K562 (cell line): ENCODE measurements at regions not wholly inside any gene's neighbourhood (a gene's known extent, or its start where the extent isn't known, plus 50 kb on each side); places are given as distances from the start of the nearest gene placed in this dataset.

ENCODE experiments used
- ATAC-seq: fragments of 200-7000 bp; cut with Tn5 transposase; 3 replicates; pipeline ENCODE4 v1.9.1; 2020; ENCODE audit warnings: moderate library complexity
- BruUV-seq: library from RNA; stranded (reverse); fragments of 400-500 nt; replicated peaks from 2 replicates; lab custom pipeline; 2021; lab: Mats Ljungman, UMichigan
- CTCF ChIA-PET: fragments of 300-600 bp; formaldehyde crosslinking; extraction: SDS; loops from one replicate; lab custom pipeline; 2021; ENCODE audit warnings: low intra/inter-chr PET ratio; lab: Yijun Ruan, JAX
- POLR2A ChIA-PET: fragments of 300-600, 350-650 bp; sonication (Branson Sonifier 250); formaldehyde crosslinking; extraction: SDS; loops from one replicate; lab custom pipeline; 2021; ENCODE audit warnings: antibody characterized with exemption, inconsistent platforms; lab: Yijun Ruan, JAX
- DNase-seq, 4 experiments: peaks; one replicate each; pipeline versions ENCODE4 v3.0.0 to v3.0.0-alpha.2; 2011 to 2018; ENCODE audit warnings: low spot score in 3 of 4, mixed read lengths in 3 of 4; ENCODE audit errors: extremely low read depth in 1 of 4
- FAIRE-seq: peaks from 2 replicates; lab custom pipeline; 2011; peaks lifted over from hg19 to GRCh38; lab: Jason Lieb, UNC
- H2AFZ ChIP-seq: 2 replicates; pipeline ENCODE4 v1.6.0; 2011; ENCODE audit warnings: low read depth, low read length, control low read depth, inconsistent platforms
- H3K27ac ChIP-seq: fragments of 200-600 bp; 3 replicates; pipeline ENCODE4 v1.8.0; 2011; ENCODE audit warnings: low read depth, mild to moderate bottlenecking, control low read depth, inconsistent platforms, low read length, moderate library complexity, mixed read lengths; ENCODE audit errors: extremely low read depth
- H3K27me3 ChIP-seq, 2 experiments: fragments of 300-600 bp in 1 of 2; 2 replicates in 1 of 2; 3 replicates in 1 of 2; pipeline versions ENCODE4 v1.6.0 to v1.8.0; 2011; ENCODE audit warnings: inconsistent platforms in 2 of 2, low read length in 2 of 2, mild to moderate bottlenecking in 1 of 2, mixed read lengths in 1 of 2, moderate library complexity in 1 of 2; ENCODE audit not compliant: control insufficient read depth in 2 of 2, insufficient read depth in 2 of 2
- H3K36me3 ChIP-seq: fragments of 300-600 bp; 3 replicates; pipeline ENCODE4 v1.8.0; 2011; ENCODE audit warnings: mild to moderate bottlenecking, low read length, inconsistent platforms; ENCODE audit not compliant: control insufficient read depth, insufficient read depth
- H3K4me1 ChIP-seq, 2 experiments: fragments of 200-600 bp in 1 of 2; replicated peaks in 1 of 2; 2 replicates in 1 of 2; 3 replicates in 1 of 2; pipeline versions ENCODE4 v1.5.1 to v1.8.0; 2011; ENCODE audit warnings: inconsistent platforms in 2 of 2, low read length in 2 of 2, mild to moderate bottlenecking in 1 of 2, mixed read lengths in 1 of 2, moderate library complexity in 1 of 2; ENCODE audit not compliant: control insufficient read depth in 2 of 2, insufficient read depth in 2 of 2
- H3K4me2 ChIP-seq: 2 replicates; pipeline ENCODE4 v1.6.1; 2011; ENCODE audit warnings: low read length, control low read depth, inconsistent platforms, mixed read lengths; ENCODE audit not compliant: insufficient read depth
- H3K4me3 ChIP-seq: fragments of 200-600 bp; sonication (generic), shearing (Covaris generic); 2 replicates; pipeline ENCODE4 v1.5.1; 2016; ENCODE audit warnings: control low read depth, inconsistent platforms
- H3K79me2 ChIP-seq: fragments of 200-600 bp; 3 replicates; pipeline ENCODE4 v1.8.0; 2011; ENCODE audit warnings: low read length, inconsistent platforms; ENCODE audit not compliant: control insufficient read depth, insufficient read depth
- H3K9ac ChIP-seq, 2 experiments: 2 replicates each; pipeline versions ENCODE4 v1.6.0 to v1.6.1; 2011; ENCODE audit warnings: low read depth in 2 of 2, low read length in 2 of 2, control low read depth in 1 of 2, inconsistent platforms in 1 of 2, mild to moderate bottlenecking in 1 of 2, mixed read lengths in 1 of 2; ENCODE audit not compliant: insufficient read depth in 1 of 2
- H3K9me1 ChIP-seq: one replicate; pipeline ENCODE4 v1.6.0; 2011; ENCODE audit warnings: inconsistent platforms, mild to moderate bottlenecking, low read length, moderate library complexity; ENCODE audit not compliant: control insufficient read depth, insufficient read depth
- H3K9me3 ChIP-seq: replicated peaks from 2 replicates; pipeline ENCODE4 v1.5.1; 2011; ENCODE audit warnings: low read depth, low read length, inconsistent platforms; ENCODE audit not compliant: control insufficient read depth, insufficient read depth
- H4K20me1 ChIP-seq: replicated peaks from 2 replicates; pipeline ENCODE4 v1.6.1; 2011; ENCODE audit warnings: low read length, inconsistent platforms, mixed read lengths; ENCODE audit not compliant: control insufficient read depth, insufficient read depth
- ADNP ChIP-seq: fragments of 200-800 bp; sonication (Bioruptor generic); IDR thresholded peaks from 2 replicates; pipeline ENCODE4 v1.6.1; 2016; ENCODE audit warnings: missing genetic modification characterization, missing compliant biosample characterization
- ARID1B ChIP-seq: fragments of 450-650 bp; IDR thresholded peaks from 2 replicates; pipeline ENCODE4 v1.6.1; 2016; ENCODE audit warnings: antibody characterized with exemption, mild to moderate bottlenecking, inconsistent platforms
- EP300 ChIP-seq: IDR thresholded peaks from 2 replicates; pipeline ENCODE4 v1.6.1; 2012; ENCODE audit warnings: low read length, improper control_type of control experiment
- GTF2E2 ChIP-seq: fragments of 200-800 bp; sonication (Bioruptor generic); IDR thresholded peaks from 2 replicates; pipeline ENCODE4 v1.6.1; 2016; ENCODE audit warnings: missing genetic modification characterization, missing compliant biosample characterization
- HIVEP1 ChIP-seq: fragments of 250-450 bp; sonication (Bioruptor Pico); IDR thresholded peaks from 2 replicates; pipeline ENCODE4 v1.4.0; 2020; ENCODE audit warnings: mild to moderate bottlenecking
- HMG20A ChIP-seq: fragments of 450-650 bp; formaldehyde crosslinking; conservative IDR thresholded peaks from 2 replicates; pipeline ENCODE4 v1.4.0; 2020; ENCODE audit warnings: mild to moderate bottlenecking, mixed read lengths
- MAFF ChIP-seq: IDR thresholded peaks from 2 replicates; pipeline ENCODE4 v1.6.1; 2012; ENCODE audit warnings: low read length, improper control_type of control experiment
- NR1H2 ChIP-seq: sonication (generic); formaldehyde crosslinking; IDR thresholded peaks from 2 replicates; pipeline ENCODE4 v1.4.0; 2020; ENCODE audit warnings: mild to moderate bottlenecking, missing genetic modification reagents
- NR2F6 ChIP-seq: fragments of 450-650 bp; formaldehyde crosslinking; IDR thresholded peaks from 2 replicates; pipeline ENCODE4 v1.4.0; 2020; ENCODE audit warnings: mild to moderate bottlenecking
- PML ChIP-seq: IDR thresholded peaks from 2 replicates; pipeline ENCODE4 v1.6.1; 2012; ENCODE audit warnings: low read length, inconsistent platforms
- PRMT5 ChIP-seq: sonication (generic); formaldehyde crosslinking; IDR thresholded peaks from 2 replicates; pipeline ENCODE4 v1.5.0; 2020; ENCODE audit warnings: missing genetic modification reagents
- RAD21 ChIP-seq, 2 experiments: fragments of 250-450 bp in 1 of 2; fragments of 450-650 bp in 1 of 2; sonication (Bioruptor Pico) in 1 of 2; formaldehyde crosslinking in 1 of 2; IDR thresholded peaks in 1 of 2; conservative IDR thresholded peaks in 1 of 2; 2 replicates each; pipeline versions ENCODE4 v1.4.0 to v1.8.0; 2020 to 2022; ENCODE audit warnings: mild to moderate bottlenecking in 2 of 2, moderate library complexity in 1 of 2
- SAFB ChIP-seq: fragments of 200-400 bp; formaldehyde crosslinking; IDR thresholded peaks from 2 replicates; pipeline ENCODE4 v1.6.1; 2017; ENCODE audit warnings: low read depth, low read length, borderline replicate concordance
- ZNF217 ChIP-seq: sonication (generic); formaldehyde crosslinking; IDR thresholded peaks from 2 replicates; pipeline ENCODE4 v1.8.0; 2022; ENCODE audit warnings: mild to moderate bottlenecking, missing genetic modification reagents
- ZNF384 ChIP-seq: IDR thresholded peaks from 2 replicates; pipeline ENCODE4 v1.6.1; 2012; ENCODE audit warnings: low read depth, low read length, improper control_type of control experiment
- ZNF707 ChIP-seq: fragments of 250-450 bp; sonication (Bioruptor Pico); conservative IDR thresholded peaks from 2 replicates; pipeline ENCODE4 v1.8.0; 2022; ENCODE audit warnings: inconsistent platforms, mild to moderate bottlenecking, moderate library complexity
- WGBS: fragments of 100-300 bp; shearing (Covaris generic); methylation state at CpG from one replicate; pipeline ENCODE4 v1.1.6; 2016; ENCODE audit warnings: low coverage, mixed read lengths; ENCODE audit not compliant: insufficient coverage; ENCODE audit errors: missing lambda C conversion rate; 5-methylcytosine and 5-hydroxymethylcytosine counted together
- in situ Hi-C: fragments of 300-500 bp; cut with MboI; formaldehyde crosslinking; loops from 4 replicates; pipeline ENCODE4 v1.15.0; 2018; ENCODE audit warnings: inconsistent platforms, mixed read lengths
- intact Hi-C: fragments of 100-400 bp; cut with micrococcal nuclease; formaldehyde crosslinking; loops from 2 replicates; pipeline ENCODE4 v1.14.2; 2022
- TF ChIP-seq, protein P1 (sequence below): sonication (generic); formaldehyde crosslinking; IDR thresholded peaks from 2 replicates; pipeline ENCODE4 v1.9.0; 2022; ENCODE audit warnings: mild to moderate bottlenecking, missing genetic modification reagents
- TF ChIP-seq, protein P2 (sequence below): sonication (generic); formaldehyde crosslinking; IDR thresholded peaks from 2 replicates; pipeline ENCODE4 v1.8.0; 2022; ENCODE audit warnings: missing genetic modification reagents, mild to moderate bottlenecking, borderline replicate concordance
- TF ChIP-seq, protein P3 (sequence below): fragments of 250-450 bp; sonication (Bioruptor Pico); IDR thresholded peaks from 2 replicates; pipeline ENCODE4 v1.6.1; 2021; ENCODE audit warnings: mild to moderate bottlenecking

DNA sequence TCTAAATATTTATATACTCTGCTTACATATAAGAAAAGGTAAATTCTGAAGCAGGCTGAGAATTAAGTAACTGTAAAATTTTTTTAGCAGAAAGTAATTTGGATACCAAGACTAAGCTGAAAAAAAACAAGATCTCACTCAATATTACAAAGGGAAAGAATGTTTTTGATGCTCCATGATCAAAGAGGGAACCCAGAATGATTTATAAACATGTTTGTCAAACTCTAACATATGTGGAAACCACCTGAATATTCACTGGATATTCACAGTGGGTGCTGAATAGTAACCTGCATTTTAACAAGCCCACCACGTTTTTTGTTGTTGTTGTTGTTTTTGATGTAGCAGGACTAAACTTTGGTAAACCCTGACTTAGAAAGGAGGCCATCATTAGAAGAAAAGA, 324.9 kb upstream of the GATB start (continued):
- TF ChIP-seq NR1H2 (CRISPR knock-in tag) (no peak), EP300 (no peak), GTF2E2 (tag) (no peak), ARID1B (no peak)
- TF ChIP-seq, protein P1, sequence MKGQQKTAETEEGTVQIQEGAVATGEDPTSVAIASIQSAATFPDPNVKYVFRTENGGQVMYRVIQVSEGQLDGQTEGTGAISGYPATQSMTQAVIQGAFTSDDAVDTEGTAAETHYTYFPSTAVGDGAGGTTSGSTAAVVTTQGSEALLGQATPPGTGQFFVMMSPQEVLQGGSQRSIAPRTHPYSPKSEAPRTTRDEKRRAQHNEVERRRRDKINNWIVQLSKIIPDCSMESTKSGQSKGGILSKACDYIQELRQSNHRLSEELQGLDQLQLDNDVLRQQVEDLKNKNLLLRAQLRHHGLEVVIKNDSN, result no peak

DNA sequence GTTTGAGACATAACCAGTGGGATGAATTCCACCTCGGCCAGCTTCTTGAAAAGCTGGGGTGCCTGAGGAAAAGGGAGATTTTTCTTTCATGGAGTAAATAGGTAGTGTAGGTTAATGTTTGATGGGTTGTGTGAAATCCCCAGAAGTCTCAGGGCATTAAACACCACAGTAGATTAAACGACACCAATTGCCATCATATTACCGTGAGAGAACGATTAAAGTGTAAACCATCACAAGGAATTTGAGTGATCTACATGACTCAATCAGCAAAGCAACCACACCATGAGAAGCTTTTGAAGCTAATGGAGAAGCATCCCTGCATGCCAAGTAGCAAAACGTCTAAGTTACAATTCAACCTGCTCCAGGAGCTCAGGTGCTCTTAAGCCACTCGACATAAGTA, 322.5 kb upstream of the GATB start:
- POLR2A ChIA-PET, result no interaction called here
- FAIRE-seq (no peak), DNase-seq (no peak), ATAC-seq (no peak)
- no TSS peak for BruUV-seq
- Histone ChIP-seq H3K27ac (no peak overlapping the region), H3K9me1 (no peaks in the 10 kb centered on the region), H3K4me3 (no peak overlapping the region), H3K9ac (no peak overlapping the region), H3K9me3 (no peaks in the 10 kb centered on the region), H3K36me3 (no peaks in the 10 kb centered on the region), H3K27me3 (0 out of 5 replicates have a peak, but pooled peaks cover 0 to under 1% of the 10 kb centered on the region in 2 experiments), H2AFZ (no peak overlapping the region), H3K4me1 (no peaks in the 10 kb centered on the region), H3K4me2 (no peak overlapping the region), H4K20me1 (no peaks in the 10 kb centered on the region), H3K79me2 (no peaks in the 10 kb centered on the region)
- CTCF ChIA-PET, result no interaction called here
- intact Hi-C loops (no loop called here), in situ Hi-C loops (no loop called here)
- 0% methylated on average over 6 of the region's 6 CpGs for WGBS
- TF ChIP-seq ADNP (tag) (no peak), ZNF707 (no peak), ZNF384 (no peak), NR2F6 (CRISPR knock-in tag) (no peak), PRMT5 (CRISPR knock-in tag) (no peak), RAD21 (CRISPR knock-in tag; conservative IDR thresholded peaks at IDR 0.05 in 1 of 2, IDR thresholded peaks at IDR 0.05 in 1 of 2) (no peak), MAFF (no peak), HIVEP1 (no peak), HMG20A (CRISPR knock-in tag) (no peak), PML (no peak), ZNF217 (CRISPR knock-in tag) (no peak), SAFB (no peak)
- TF ChIP-seq, protein P2, sequence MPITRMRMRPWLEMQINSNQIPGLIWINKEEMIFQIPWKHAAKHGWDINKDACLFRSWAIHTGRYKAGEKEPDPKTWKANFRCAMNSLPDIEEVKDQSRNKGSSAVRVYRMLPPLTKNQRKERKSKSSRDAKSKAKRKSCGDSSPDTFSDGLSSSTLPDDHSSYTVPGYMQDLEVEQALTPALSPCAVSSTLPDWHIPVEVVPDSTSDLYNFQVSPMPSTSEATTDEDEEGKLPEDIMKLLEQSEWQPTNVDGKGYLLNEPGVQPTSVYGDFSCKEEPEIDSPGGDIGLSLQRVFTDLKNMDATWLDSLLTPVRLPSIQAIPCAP, result no peak
- TF ChIP-seq, protein P3, sequence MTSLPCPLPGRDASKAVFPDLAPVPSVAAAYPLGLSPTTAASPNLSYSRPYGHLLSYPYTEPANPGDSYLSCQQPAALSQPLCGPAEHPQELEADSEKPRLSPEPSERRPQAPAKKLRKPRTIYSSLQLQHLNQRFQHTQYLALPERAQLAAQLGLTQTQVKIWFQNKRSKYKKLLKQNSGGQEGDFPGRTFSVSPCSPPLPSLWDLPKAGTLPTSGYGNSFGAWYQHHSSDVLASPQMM, result no peak
